Stimulated activated CD8-positive, alpha-beta memory T cell treated with anti-CD3 and anti-CD28 coated beads, Interleukin-7, amount 100 ng/mL, for 24 hours (primary cell): ENCODE measurements at regions not wholly inside any gene's neighbourhood (a gene's known extent, or its start where the extent isn't known, plus 50 kb on each side); places are given as distances from the start of the nearest gene placed in this dataset.
"Not testable (repeated sequence)": the region's sequence is repeated elsewhere in the genome, so short reads cannot be mapped to it uniquely, and the experiment has no call there.

Experiments used
- DNase-seq: peaks from one replicate; pipeline ENCODE4 v3.0.0-alpha.2; 2020; ENCODE audit warnings: low read depth

- DNase-seq: no peak
These were observed 169.1 kb downstream of the RPIA start for GRCh38 chr2:88860421-88861075.

- no peak for DNase-seq
These were observed 174.4 kb downstream of the RPIA start for GRCh38 chr2:88865801-88866371.

- no peak for DNase-seq
These were observed 175.3 kb downstream of the RPIA start for GRCh38 chr2:88866756-88867155.

- no peak for DNase-seq
These were observed 177.4 kb downstream of the RPIA start for GRCh38 chr2:88868861-88869260.

- DNase-seq: no peak
These were observed 178.9 kb downstream of the RPIA start for GRCh38 chr2:88870267-88870839.

- DNase-seq: no peak
These were observed 179.9 kb downstream of the RPIA start for GRCh38 chr2:88871336-88871735.

- no peak for DNase-seq
These were observed 182.1 kb downstream of the RPIA start for GRCh38 chr2:88873620-88874019.

- DNase-seq: no peak
These were observed 182.7 kb downstream of the RPIA start for GRCh38 chr2:88874063-88874657.

GRCh38 chr2:88875736-88876135 lies 184.3 kb downstream of the RPIA start:
- DNase-seq: no peak

- no peak for DNase-seq
These were observed 189.0 kb downstream of the RPIA start for GRCh38 chr2:88880441-88880953.

GRCh38 chr2:88885275-88885674 lies 193.8 kb downstream of the RPIA start:
- DNase-seq: no peak

- no peak for DNase-seq
These were observed 194.4 kb downstream of the RPIA start for GRCh38 chr2:88885679-88886416.

GRCh38 chr2:88887466-88887865 lies 196.0 kb downstream of the RPIA start:
- DNase-seq: not testable (repeated sequence)

GRCh38 chr2:88892207-88892606 lies 200.7 kb downstream of the RPIA start:
- DNase-seq: no peak

GRCh38 chr2:88892788-88893187 lies 201.3 kb downstream of the RPIA start:
- no peak for DNase-seq

- no peak for DNase-seq
These were observed 205.5 kb downstream of the RPIA start for GRCh38 chr2:88896971-88897370.

- no peak for DNase-seq
These were observed 206.2 kb downstream of the RPIA start for GRCh38 chr2:88897715-88898114.

GRCh38 chr2:88903749-88904353 lies 212.4 kb downstream of the RPIA start:
- DNase-seq: no peak

GRCh38 chr2:88913280-88913679 lies 221.8 kb downstream of the RPIA start:
- no peak for DNase-seq

- DNase-seq: no peak
These were observed 227.7 kb downstream of the RPIA start for GRCh38 chr2:88919087-88919738.

- DNase-seq: not testable (repeated sequence)
These were observed 228.9 kb downstream of the RPIA start for GRCh38 chr2:88920399-88920798.
